Ishikawa (cell line): ENCODE measurements at regions not wholly inside any gene's neighbourhood (a gene's known extent, or its start where the extent isn't known, plus 50 kb on each side); places are given as distances from the start of the nearest gene placed in this dataset.

Experiments used
- CEBPB ChIP-seq: IDR thresholded peaks from 2 replicates; pipeline ENCODE4 v1.6.1; 2012
- CREB1 ChIP-seq: IDR thresholded peaks from 2 replicates; pipeline ENCODE4 v1.6.1; 2012; ENCODE audit warnings: low read depth
- EGR1 ChIP-seq: IDR thresholded peaks from 2 replicates; pipeline ENCODE4 v1.6.1; 2012
- EP300 ChIP-seq: IDR thresholded peaks from 2 replicates; pipeline ENCODE4 v1.6.1; 2012; ENCODE audit warnings: borderline replicate concordance
- FOXM1 ChIP-seq: IDR thresholded peaks from 2 replicates; pipeline ENCODE4 v1.6.1; 2012; ENCODE audit warnings: low read depth, borderline replicate concordance
- MAX ChIP-seq: IDR thresholded peaks from 2 replicates; pipeline ENCODE4 v1.6.1; 2012
- NFIC ChIP-seq: IDR thresholded peaks from 2 replicates; pipeline ENCODE4 v1.6.1; 2012
- RAD21 ChIP-seq: IDR thresholded peaks from 2 replicates; pipeline ENCODE4 v1.6.1; 2012; ENCODE audit warnings: low read depth
- TAF1 ChIP-seq: IDR thresholded peaks from 2 replicates; pipeline ENCODE4 v1.6.1; 2012; ENCODE audit warnings: low read depth, mild to moderate bottlenecking
- TCF12 ChIP-seq: IDR thresholded peaks from 2 replicates; pipeline ENCODE4 v1.6.1; 2012; ENCODE audit warnings: low read depth
- TEAD4 ChIP-seq: IDR thresholded peaks from 2 replicates; pipeline ENCODE4 v1.6.1; 2012
- USF1 ChIP-seq: IDR thresholded peaks from 2 replicates; pipeline ENCODE4 v1.6.1; 2012
- YY1 ChIP-seq: IDR thresholded peaks from 2 replicates; pipeline ENCODE4 v1.6.1; 2012; ENCODE audit warnings: low read depth
- ZBTB7A ChIP-seq: IDR thresholded peaks from 2 replicates; pipeline ENCODE4 v1.6.1; 2012; ENCODE audit warnings: low read depth
- TF ChIP-seq, protein P1 (sequence below): IDR thresholded peaks from 2 replicates; pipeline ENCODE4 v1.6.1; 2012; ENCODE audit warnings: low read depth, mild to moderate bottlenecking

DNA sequence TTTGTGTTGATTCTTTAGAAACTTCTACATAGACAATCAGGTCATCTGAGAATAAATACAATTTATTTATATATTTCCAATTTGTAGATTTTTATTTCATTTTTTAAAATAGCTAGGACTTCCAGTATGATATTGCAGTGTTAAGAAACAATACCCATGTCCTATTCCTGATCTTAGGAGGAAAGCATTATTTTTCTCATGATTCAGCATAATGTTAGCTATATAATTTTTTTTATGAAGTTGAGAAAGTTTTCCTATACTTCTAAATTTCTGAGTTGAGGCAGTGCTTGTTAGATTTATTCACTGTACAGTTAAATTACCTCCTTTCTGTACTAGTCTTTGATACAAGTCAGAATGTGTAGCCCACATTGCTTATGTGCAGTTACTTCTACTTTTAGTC lies 595.7 kb upstream of the HS6ST1 start:
- TF ChIP-seq MAX (no peak), USF1 (no peak), FOXM1 (no peak), ZBTB7A (no peak), NFIC (no peak), TCF12 (no peak), TEAD4 (no peak), CEBPB (no peak), TAF1 (no peak), EP300 (no peak), CREB1 (no peak)
- TF ChIP-seq, protein P1, sequence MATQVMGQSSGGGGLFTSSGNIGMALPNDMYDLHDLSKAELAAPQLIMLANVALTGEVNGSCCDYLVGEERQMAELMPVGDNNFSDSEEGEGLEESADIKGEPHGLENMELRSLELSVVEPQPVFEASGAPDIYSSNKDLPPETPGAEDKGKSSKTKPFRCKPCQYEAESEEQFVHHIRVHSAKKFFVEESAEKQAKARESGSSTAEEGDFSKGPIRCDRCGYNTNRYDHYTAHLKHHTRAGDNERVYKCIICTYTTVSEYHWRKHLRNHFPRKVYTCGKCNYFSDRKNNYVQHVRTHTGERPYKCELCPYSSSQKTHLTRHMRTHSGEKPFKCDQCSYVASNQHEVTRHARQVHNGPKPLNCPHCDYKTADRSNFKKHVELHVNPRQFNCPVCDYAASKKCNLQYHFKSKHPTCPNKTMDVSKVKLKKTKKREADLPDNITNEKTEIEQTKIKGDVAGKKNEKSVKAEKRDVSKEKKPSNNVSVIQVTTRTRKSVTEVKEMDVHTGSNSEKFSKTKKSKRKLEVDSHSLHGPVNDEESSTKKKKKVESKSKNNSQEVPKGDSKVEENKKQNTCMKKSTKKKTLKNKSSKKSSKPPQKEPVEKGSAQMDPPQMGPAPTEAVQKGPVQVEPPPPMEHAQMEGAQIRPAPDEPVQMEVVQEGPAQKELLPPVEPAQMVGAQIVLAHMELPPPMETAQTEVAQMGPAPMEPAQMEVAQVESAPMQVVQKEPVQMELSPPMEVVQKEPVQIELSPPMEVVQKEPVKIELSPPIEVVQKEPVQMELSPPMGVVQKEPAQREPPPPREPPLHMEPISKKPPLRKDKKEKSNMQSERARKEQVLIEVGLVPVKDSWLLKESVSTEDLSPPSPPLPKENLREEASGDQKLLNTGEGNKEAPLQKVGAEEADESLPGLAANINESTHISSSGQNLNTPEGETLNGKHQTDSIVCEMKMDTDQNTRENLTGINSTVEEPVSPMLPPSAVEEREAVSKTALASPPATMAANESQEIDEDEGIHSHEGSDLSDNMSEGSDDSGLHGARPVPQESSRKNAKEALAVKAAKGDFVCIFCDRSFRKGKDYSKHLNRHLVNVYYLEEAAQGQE: no peak

- no peak for TF ChIP-seq EGR1
- no peak for TF ChIP-seq CREB1
- no peak for TF ChIP-seq EP300
- no peak for TF ChIP-seq ZBTB7A
- TF ChIP-seq CEBPB: no peak
Observed at GRCh38 chr2:128921751-128922150, 603.1 kb upstream of the HS6ST1 start.

DNA sequence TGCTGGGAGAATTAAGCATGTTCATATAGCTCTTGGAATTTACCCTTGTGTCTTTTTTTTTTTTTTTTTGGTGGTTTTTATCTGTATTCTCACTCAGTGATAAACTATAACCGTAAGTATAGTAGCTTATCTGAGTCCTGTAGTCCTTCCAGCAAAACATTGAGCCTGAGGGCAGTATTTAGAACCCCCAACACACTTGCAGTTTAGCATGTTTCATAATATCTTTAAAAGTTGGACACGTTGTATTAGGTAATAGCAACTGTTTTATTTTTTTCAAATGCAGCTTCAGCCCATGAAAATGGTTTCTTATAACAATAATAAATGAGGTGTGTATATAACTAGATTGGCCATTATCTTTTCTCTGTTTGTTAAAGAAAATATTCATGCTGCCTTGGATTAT lies 603.5 kb upstream of the HS6ST1 start:
- TF ChIP-seq CREB1 (no peak), TEAD4 (no peak), MAX (no peak), RAD21 (no peak), TAF1 (no peak)
- TF ChIP-seq, protein P1: no peak

DNA sequence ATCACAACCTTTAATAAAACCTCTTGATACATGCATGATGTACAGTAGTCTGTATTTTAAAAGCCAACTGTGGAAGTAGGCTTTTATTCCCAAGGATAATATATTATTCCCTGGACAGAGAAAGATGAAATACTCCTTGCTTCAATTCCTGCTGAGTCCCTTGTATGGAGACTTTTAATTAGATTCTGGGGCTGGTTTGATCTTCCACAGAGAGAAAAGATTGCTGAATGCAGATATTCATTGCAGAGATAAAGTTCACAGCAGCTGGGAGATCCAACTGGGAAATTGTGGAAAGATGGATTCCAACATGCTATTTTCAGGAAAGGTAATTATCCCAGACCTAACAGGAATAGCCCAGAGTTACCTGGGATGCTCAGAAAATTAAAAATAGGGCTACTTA lies 607.0 kb upstream of the HS6ST1 start:
- no peak for TF ChIP-seq RAD21
- TF ChIP-seq FOXM1: no peak
- TF ChIP-seq YY1: no peak
- TF ChIP-seq CEBPB: no peak
- TF ChIP-seq USF1: no peak
- TF ChIP-seq TAF1: no peak
- TF ChIP-seq CREB1: no peak
- no peak for TF ChIP-seq TEAD4
- no peak for TF ChIP-seq MAX
- TF ChIP-seq ZBTB7A: no peak
- no peak for TF ChIP-seq NFIC

DNA sequence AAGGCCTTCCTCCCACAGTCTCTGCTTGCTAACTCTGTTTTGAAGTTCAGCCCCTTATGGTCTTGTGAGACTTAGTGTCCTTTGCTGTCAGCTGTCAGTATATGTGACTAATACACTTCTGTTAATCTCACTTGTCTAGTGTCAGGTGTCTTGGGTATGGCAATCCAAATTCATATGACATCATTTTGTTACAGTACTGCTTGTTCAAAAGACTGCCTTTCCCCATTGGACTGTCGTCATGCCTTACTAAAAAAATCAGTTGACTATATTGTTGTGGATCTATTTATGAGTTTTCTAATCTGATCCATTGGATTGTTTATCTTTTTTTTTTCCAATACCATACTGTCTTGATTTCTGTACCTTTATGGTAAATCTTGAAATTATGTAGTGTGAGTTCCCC lies 611.4 kb upstream of the HS6ST1 start:
- TF ChIP-seq TEAD4: no peak
- no peak for TF ChIP-seq ZBTB7A
- no peak for TF ChIP-seq YY1
- no peak for TF ChIP-seq NFIC
- no peak for TF ChIP-seq TCF12
- no peak for TF ChIP-seq CREB1
- TF ChIP-seq CEBPB: no peak
- no peak for TF ChIP-seq USF1
- TF ChIP-seq, protein P1: no peak
- TF ChIP-seq EGR1: no peak
- TF ChIP-seq TAF1: no peak
- no peak for TF ChIP-seq RAD21
- no peak for TF ChIP-seq FOXM1
- TF ChIP-seq MAX: no peak
- no peak for TF ChIP-seq EP300
